Stomach (tissue), 8 donors: ENCODE measurements at regions not wholly inside any gene's neighbourhood (a gene's known extent, or its start where the extent isn't known, plus 50 kb on each side); places are given as distances from the start of the nearest gene placed in this dataset.

ENCODE experiments used
- DNase-seq, 2 donors: peaks; one replicate each; pipeline versions ENCODE4 v3.0.0 to v3.0.0-alpha.2; 2013 to 2019
- H3K27ac ChIP-seq, 5 donors: fragments of 200-600 bp in 4 of 5; sonication (generic) in 4 of 5; one replicate each; pipeline ENCODE4 v1.5.1; 2013 to 2019; ENCODE audit warnings: mild to moderate bottlenecking in 1 of 5, moderate library complexity in 1 of 5
- H3K27me3 ChIP-seq, 3 donors: fragments of 200-600 bp; sonication (generic); one replicate each; pipeline ENCODE4 v1.5.1; 2017 to 2019; ENCODE audit warnings: mixed run types in 1 of 3
- H3K36me3 ChIP-seq, 4 donors: fragments of 200-600 bp; sonication (generic); 1 replicate in 3 of 4; 2 replicates in 1 of 4; pipeline ENCODE4 v1.5.1; 2016 to 2019
- H3K4me1 ChIP-seq, 4 donors: fragments of 200-600 bp; sonication (generic); one replicate each; pipeline ENCODE4 v1.5.1; 2016 to 2019
- H3K4me3 ChIP-seq, 4 donors: fragments of 200-600 bp; sonication (generic) in 3 of 4; one replicate each; pipeline ENCODE4 v1.5.1; 2016 to 2019; ENCODE audit warnings: mild to moderate bottlenecking in 1 of 4
- H3K9me3 ChIP-seq, 4 donors: fragments of 200-600 bp; sonication (generic); one replicate each; pipeline ENCODE4 v1.5.1; 2016 to 2019
- EP300 ChIP-seq: sonication (generic); formaldehyde crosslinking; IDR thresholded peaks from one replicate; pipeline ENCODE4 v1.6.1; 2017; ENCODE audit warnings: antibody characterized with exemption
- POLR2A ChIP-seq, 4 donors: fragments of 450-650 bp; IDR thresholded peaks; one replicate each; pipeline ENCODE4 v1.6.1; 2016; ENCODE audit warnings: antibody characterized with exemption in 4 of 4, control low read depth in 2 of 4, mild to moderate bottlenecking in 1 of 4, moderate library complexity in 1 of 4
- POLR2AphosphoS5 ChIP-seq, 3 donors: sonication (generic); formaldehyde crosslinking; IDR thresholded peaks; one replicate each; pipeline ENCODE4 v1.6.1; 2016; ENCODE audit warnings: antibody characterized with exemption in 3 of 3
- WGBS, 5 donors: extraction: QIAGEN DNeasy Blood & Tissue Kit in 3 of 5; methylation state at CpG; one replicate each; pipeline versions ENCODE4 v1.1.5 to v1.1.7; 2013 to 2018; 5-methylcytosine and 5-hydroxymethylcytosine counted together
- intact Hi-C: fragments of 100-400 bp; cut with DNase I; formaldehyde crosslinking; loops from one replicate; pipeline ENCODE4 v1.15.1; 2023; ENCODE audit warnings: low total_unique reads
- TF ChIP-seq, protein P1 (sequence below), 7 experiments: fragments of 450-650 bp in 4 of 7; fragments of 200-600 bp in 3 of 7; sonication (generic) in 3 of 7; IDR thresholded peaks; one replicate each; pipeline ENCODE4 v1.5.1; 2016 to 2019; ENCODE audit warnings: antibody characterized with exemption in 7 of 7, control low read depth in 2 of 7, mild to moderate bottlenecking in 1 of 7
- donor health status: healthy with polysubstance abuse.
- donor health status: Bipolar disorder and iron deficiency.
- donor health status: healthy.

DNA sequence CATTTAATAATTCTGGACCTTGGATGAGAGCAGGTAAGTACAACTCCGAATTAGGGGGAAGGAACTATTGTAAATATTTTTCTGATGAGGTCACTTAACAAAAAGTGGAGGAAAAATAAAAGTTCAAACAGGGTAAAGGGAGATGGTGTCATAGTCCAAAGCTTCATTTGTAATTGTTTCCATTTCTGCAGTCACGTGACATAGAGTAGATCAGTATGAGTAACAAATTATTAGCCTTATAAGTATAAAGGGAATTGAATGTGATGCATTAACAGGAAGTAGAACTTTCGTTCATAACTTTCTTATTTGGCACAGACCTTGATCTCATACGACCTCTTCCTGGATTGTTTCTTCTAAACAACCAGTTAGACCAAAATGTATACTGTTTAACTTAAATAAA, 347.2 kb upstream of the TPK1 start:
- H3K27me3 ChIP-seq = no peaks in the 10 kb centered on the region
- H3K4me3 ChIP-seq = no peak overlapping the region
- DNase-seq = no peak
- 45 to 55% (median 51%) methylated on average over 4 of the region's 4 CpGs for WGBS, 5 donors
- TF ChIP-seq, protein P1, sequence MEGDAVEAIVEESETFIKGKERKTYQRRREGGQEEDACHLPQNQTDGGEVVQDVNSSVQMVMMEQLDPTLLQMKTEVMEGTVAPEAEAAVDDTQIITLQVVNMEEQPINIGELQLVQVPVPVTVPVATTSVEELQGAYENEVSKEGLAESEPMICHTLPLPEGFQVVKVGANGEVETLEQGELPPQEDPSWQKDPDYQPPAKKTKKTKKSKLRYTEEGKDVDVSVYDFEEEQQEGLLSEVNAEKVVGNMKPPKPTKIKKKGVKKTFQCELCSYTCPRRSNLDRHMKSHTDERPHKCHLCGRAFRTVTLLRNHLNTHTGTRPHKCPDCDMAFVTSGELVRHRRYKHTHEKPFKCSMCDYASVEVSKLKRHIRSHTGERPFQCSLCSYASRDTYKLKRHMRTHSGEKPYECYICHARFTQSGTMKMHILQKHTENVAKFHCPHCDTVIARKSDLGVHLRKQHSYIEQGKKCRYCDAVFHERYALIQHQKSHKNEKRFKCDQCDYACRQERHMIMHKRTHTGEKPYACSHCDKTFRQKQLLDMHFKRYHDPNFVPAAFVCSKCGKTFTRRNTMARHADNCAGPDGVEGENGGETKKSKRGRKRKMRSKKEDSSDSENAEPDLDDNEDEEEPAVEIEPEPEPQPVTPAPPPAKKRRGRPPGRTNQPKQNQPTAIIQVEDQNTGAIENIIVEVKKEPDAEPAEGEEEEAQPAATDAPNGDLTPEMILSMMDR (IDR thresholded peaks at IDR 0.05) = no peak
- TF ChIP-seq EP300 = no peak
- no peak for TF ChIP-seq POLR2A (IDR thresholded peaks at IDR 0.05)
- no peak for TF ChIP-seq POLR2AphosphoS5 (IDR thresholded peaks at IDR 0.05)
- H3K9me3 ChIP-seq = no peaks in the 10 kb centered on the region
- H3K4me1 ChIP-seq = no peaks in the 10 kb centered on the region
- no peaks in the 10 kb centered on the region for H3K36me3 ChIP-seq
- H3K27ac ChIP-seq = no peak overlapping the region
- intact Hi-C loops = no loop called here

GRCh38 chr7:145175366-145175765, 339.5 kb upstream of the TPK1 start:
- intact Hi-C loops = no loop called here
- no peak overlapping the region for H3K4me3 ChIP-seq
- WGBS, 5 donors = 58 to 73% (median 63%) methylated on average over 2 of the region's 2 CpGs
- no peaks in the 10 kb centered on the region for H3K4me1 ChIP-seq
- TF ChIP-seq POLR2A (IDR thresholded peaks at IDR 0.05) = no peak
- TF ChIP-seq POLR2AphosphoS5 (IDR thresholded peaks at IDR 0.05) = no peak
- TF ChIP-seq, protein P1 (IDR thresholded peaks at IDR 0.05) = no peak
- TF ChIP-seq EP300 = no peak
- H3K27ac ChIP-seq = no peak overlapping the region
- no peak for DNase-seq
- H3K36me3 ChIP-seq = no peaks in the 10 kb centered on the region
- no peaks in the 10 kb centered on the region for H3K9me3 ChIP-seq
- no peaks in the 10 kb centered on the region for H3K27me3 ChIP-seq

DNA sequence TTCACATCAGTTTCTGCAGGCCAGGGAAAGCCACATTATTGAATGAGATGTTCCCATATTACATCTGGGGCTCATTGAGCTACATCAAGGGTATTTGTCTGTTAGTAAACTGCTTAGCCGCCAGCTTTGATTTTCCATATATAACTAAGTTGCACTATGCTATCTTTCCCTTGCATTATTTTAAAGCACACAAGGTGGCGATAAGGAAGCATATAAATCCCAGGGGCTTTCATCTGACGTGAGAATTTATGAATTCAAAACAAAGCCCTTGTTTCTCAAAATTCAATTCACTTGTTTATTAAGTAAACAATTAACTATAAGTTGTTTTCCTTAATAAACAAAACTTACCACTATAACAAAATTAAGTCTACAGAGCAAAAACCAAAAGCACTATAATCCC, 334.1 kb upstream of the TPK1 start:
- peak in 1 of 2 donors; percentile 2 for DNase-seq
- Histone ChIP-seq H3K4me3 (no peak overlapping the region), H3K9me3 (no peaks in the 10 kb centered on the region), H3K27ac (no peak overlapping the region), H3K36me3 (no peaks in the 10 kb centered on the region), H3K4me1 (no peaks in the 10 kb centered on the region), H3K27me3 (no peaks in the 10 kb centered on the region)
- WGBS, 5 donors = 43 to 56% (median 52%) methylated on average over 3 of the region's 3 CpGs
- intact Hi-C loops = no loop called here
- TF ChIP-seq POLR2AphosphoS5 (IDR thresholded peaks at IDR 0.05) (no peak), EP300 (no peak), POLR2A (IDR thresholded peaks at IDR 0.05) (no peak)
- TF ChIP-seq, protein P1 (IDR thresholded peaks at IDR 0.05) = no peak

DNA sequence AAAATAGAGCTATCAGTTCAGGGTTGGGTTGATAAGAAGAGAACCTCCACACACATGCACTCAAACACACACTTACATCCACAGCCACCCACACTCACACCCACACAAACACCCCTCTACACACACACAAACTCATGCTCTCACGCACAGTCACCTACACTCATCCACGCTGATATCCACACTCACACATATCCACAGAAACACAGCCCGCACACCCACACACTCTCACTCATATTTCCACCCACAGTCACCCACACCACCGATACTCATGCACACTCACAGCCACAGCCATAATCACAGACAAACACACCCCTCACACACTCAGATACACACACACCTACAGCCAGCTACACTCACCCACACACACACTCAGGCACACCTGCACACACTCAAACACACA, 333.0 kb upstream of the TPK1 start:
- intact Hi-C loops = no loop called here
- TF ChIP-seq, protein P1 (IDR thresholded peaks at IDR 0.05) = no peak
- TF ChIP-seq EP300 = no peak
- no peak for TF ChIP-seq POLR2A (IDR thresholded peaks at IDR 0.05)
- no peak for TF ChIP-seq POLR2AphosphoS5 (IDR thresholded peaks at IDR 0.05)
- H3K4me3 ChIP-seq = no peak overlapping the region
- no peaks in the 10 kb centered on the region for H3K4me1 ChIP-seq
- no peaks in the 10 kb centered on the region for H3K9me3 ChIP-seq
- H3K27ac ChIP-seq = no peak overlapping the region
- H3K27me3 ChIP-seq = no peaks in the 10 kb centered on the region
- DNase-seq = no peak
- WGBS, 5 donors = 78 to 95% (median 93%) methylated on average over 4 of the region's 4 CpGs
- H3K36me3 ChIP-seq = no peaks in the 10 kb centered on the region
